Right lobe of liver (tissue), 6 donors: ENCODE measurements at regions not wholly inside any gene's neighbourhood (a gene's known extent, or its start where the extent isn't known, plus 50 kb on each side); places are given as distances from the start of the nearest gene placed in this dataset.

Experiments used
- ATAC-seq, 4 donors: fragments of 200-7000 bp; cut with Tn5 transposase; one replicate each; pipeline ENCODE4 v1.9.1; 2020; ENCODE audit warnings: mild to moderate bottlenecking in 4 of 4, moderate library complexity in 4 of 4
- DNase-seq, 3 donors: peaks; one replicate each; pipeline ENCODE4 v3.0.0-alpha.2; 2020
- H3K27ac ChIP-seq, 3 donors: fragments of 200-600 bp; one replicate each; pipeline ENCODE4 v1.8.0; 2022
- H3K27me3 ChIP-seq, 2 donors: fragments of 200-600 bp; one replicate each; pipeline ENCODE4 v1.8.0; 2022
- H3K36me3 ChIP-seq, 4 donors: fragments of 200-600 bp; sonication (generic) in 1 of 4; one replicate each; pipeline versions ENCODE4 v1.5.1 to v1.8.0; 2017 to 2022; ENCODE audit warnings: control low read depth in 1 of 4
- H3K4me1 ChIP-seq, 4 donors: fragments of 200-600 bp; sonication (generic) in 1 of 4; one replicate each; pipeline versions ENCODE4 v1.5.1 to v1.8.0; 2017 to 2022; ENCODE audit warnings: control low read depth in 1 of 4
- H3K4me3 ChIP-seq, 3 donors: fragments of 200-600 bp; one replicate each; pipeline ENCODE4 v1.8.0; 2022
- H3K9me3 ChIP-seq, 4 donors: fragments of 200-600 bp; sonication (generic) in 1 of 4; one replicate each; pipeline versions ENCODE4 v1.5.1 to v1.8.0; 2017 to 2022; ENCODE audit warnings: control low read depth in 1 of 4
- CTCF ChIP-seq, 4 donors: fragments of 200-600 bp in 3 of 4; fragments of 450-650 bp in 1 of 4; IDR thresholded peaks; one replicate each; pipeline versions ENCODE4 v1.5.1 to v1.8.0; 2016 to 2022; ENCODE audit warnings: antibody characterized with exemption in 4 of 4, mild to moderate bottlenecking in 2 of 4
- POLR2A ChIP-seq: fragments of 450-650 bp; IDR thresholded peaks from one replicate; pipeline ENCODE4 v1.6.1; 2017; ENCODE audit warnings: antibody characterized with exemption, mild to moderate bottlenecking
- WGBS: methylation state at CpG from one replicate; pipeline ENCODE4 v1.1.6; 2018; ENCODE audit warnings: low coverage, low lambda C conversion rate; ENCODE audit not compliant: insufficient coverage; ENCODE audit errors: missing lambda C conversion rate; 5-methylcytosine and 5-hydroxymethylcytosine counted together
- intact Hi-C, 2 donors: fragments of 100-400 bp; cut with DNase I; formaldehyde crosslinking; loops; one replicate each; pipeline versions ENCODE4 v1.11.2 to v1.14.1; 2022
- donor health status: DM: no; HTN: yes; CAD: no.
- donor health status: DM: no; HTN: no; CAD: no.
- donor health status: DM: no; HTN: no; CAD: no.
- donor health status: DM: no; HTN: yes; CAD: no.
- donor health status: DM: no; HTN: yes; CAD: no.

GRCh38 chr1:173297798-173298391, 90.8 kb upstream of the TNFSF4 start:
- no peak overlapping the region for H3K27ac ChIP-seq
- 63% methylated on average over 4 of the region's 4 CpGs for WGBS
- H3K27me3 ChIP-seq: no peaks in the 10 kb centered on the region
- intact Hi-C loops: no loop called here
- ATAC-seq (no peak), DNase-seq (no peak)
- no peak for TF ChIP-seq POLR2A
- TF ChIP-seq CTCF (IDR thresholded peaks at IDR 0.05): no peak
- H3K36me3 ChIP-seq: no peaks in the 10 kb centered on the region
- H3K4me1 ChIP-seq: no peaks in the 10 kb centered on the region
- no peak overlapping the region for H3K4me3 ChIP-seq
- H3K9me3 ChIP-seq: no peaks in the 10 kb centered on the region

- 60% methylated on average over 5 of the region's 5 CpGs for WGBS
Measured at GRCh38 chr1:173300061-173301044, 93.2 kb upstream of the TNFSF4 start.

GRCh38 chr1:173301507-173301906, 94.4 kb upstream of the TNFSF4 start:
- intact Hi-C loops: no loop called here
- no peaks in the 10 kb centered on the region for H3K27me3 ChIP-seq
- H3K27ac ChIP-seq: no peak overlapping the region
- no peak overlapping the region for H3K4me3 ChIP-seq
- H3K36me3 ChIP-seq: no peaks in the 10 kb centered on the region
- H3K4me1 ChIP-seq: no peaks in the 10 kb centered on the region
- DNase-seq (no peak), ATAC-seq (no peak)
- WGBS: 78% methylated on average over 1 of the region's 1 CpG
- TF ChIP-seq POLR2A (no peak), CTCF (IDR thresholded peaks at IDR 0.05) (no peak)
- H3K9me3 ChIP-seq: no peaks in the 10 kb centered on the region

More at GRCh38 chr1:173300061-173301044, 93.2 kb upstream of the TNFSF4 start:
- no peaks in the 10 kb centered on the region for H3K4me1 ChIP-seq
- no peaks in the 10 kb centered on the region for H3K9me3 ChIP-seq
- intact Hi-C loops: no loop called here
- H3K4me3 ChIP-seq: no peak overlapping the region
- no peak overlapping the region for H3K27ac ChIP-seq
- no peaks in the 10 kb centered on the region for H3K36me3 ChIP-seq
- ATAC-seq (no peak), DNase-seq (no peak)
- H3K27me3 ChIP-seq: no peaks in the 10 kb centered on the region
- no peak for TF ChIP-seq POLR2A
- TF ChIP-seq CTCF (IDR thresholded peaks at IDR 0.05): no peak

GRCh38 chr1:173302366-173302765, 95.2 kb upstream of the TNFSF4 start:
- WGBS: 85% methylated on average over 1 of the region's 1 CpG
- Histone ChIP-seq H3K4me1 (no peaks in the 10 kb centered on the region), H3K36me3 (no peaks in the 10 kb centered on the region), H3K4me3 (no peak overlapping the region), H3K27ac (no peak overlapping the region), H3K9me3 (no peaks in the 10 kb centered on the region), H3K27me3 (no peaks in the 10 kb centered on the region)
- TF ChIP-seq POLR2A (no peak), CTCF (IDR thresholded peaks at IDR 0.05) (no peak)
- DNase-seq (no peak), ATAC-seq (no peak)
- intact Hi-C loops: no loop called here
